ENCODE measurements at regions not wholly inside any gene's neighbourhood (a gene's known extent, or its start where the extent isn't known, plus 50 kb on each side); places are given as distances from the start of the nearest gene placed in this dataset.
"Not testable (repeated sequence)": the region's sequence is repeated elsewhere in the genome, so short reads cannot be mapped to it uniquely, and the experiment has no call there.

DNA sequence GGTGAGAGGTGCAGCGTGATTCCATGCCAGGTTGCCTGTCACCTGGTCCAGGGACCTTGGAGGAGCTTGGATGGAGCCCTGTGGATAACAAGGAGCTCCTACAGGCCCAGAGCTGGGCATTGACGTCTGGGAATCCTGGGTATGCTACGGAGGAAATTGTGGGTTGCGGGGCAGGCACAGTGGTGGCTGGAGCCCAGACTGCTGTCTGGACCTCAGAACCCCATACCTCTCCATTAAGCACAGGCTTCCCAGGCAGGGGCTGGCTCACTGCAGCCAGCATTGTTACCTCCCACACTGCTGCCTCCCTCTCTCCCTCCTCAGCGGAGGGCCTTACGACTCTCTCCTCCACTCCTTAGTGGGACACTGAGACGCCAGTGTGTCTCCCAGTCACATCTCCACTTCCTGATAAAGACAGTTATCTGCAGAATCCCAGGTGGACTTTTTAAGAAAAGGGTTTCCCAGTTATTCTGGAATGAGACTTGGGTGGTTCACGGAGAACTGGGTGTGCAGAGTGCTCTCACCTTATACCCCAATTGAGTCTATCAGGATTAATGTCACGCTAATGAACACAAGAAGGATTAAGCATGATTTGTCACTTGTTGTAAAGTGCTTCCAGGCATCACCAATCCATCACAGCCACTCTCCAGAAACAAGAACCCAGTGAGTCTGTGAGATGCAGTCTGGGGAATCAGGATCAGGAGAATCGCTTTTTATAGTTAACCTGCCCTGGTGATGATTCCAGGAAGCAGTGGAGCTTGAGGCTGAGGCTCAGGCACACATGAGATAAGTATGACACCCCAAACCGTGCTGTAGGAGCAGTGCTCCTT is 309.4 kb downstream of the RPS24 start:
- DNase-seq (ENCODE audit: low read depth), result no peak

DNA sequence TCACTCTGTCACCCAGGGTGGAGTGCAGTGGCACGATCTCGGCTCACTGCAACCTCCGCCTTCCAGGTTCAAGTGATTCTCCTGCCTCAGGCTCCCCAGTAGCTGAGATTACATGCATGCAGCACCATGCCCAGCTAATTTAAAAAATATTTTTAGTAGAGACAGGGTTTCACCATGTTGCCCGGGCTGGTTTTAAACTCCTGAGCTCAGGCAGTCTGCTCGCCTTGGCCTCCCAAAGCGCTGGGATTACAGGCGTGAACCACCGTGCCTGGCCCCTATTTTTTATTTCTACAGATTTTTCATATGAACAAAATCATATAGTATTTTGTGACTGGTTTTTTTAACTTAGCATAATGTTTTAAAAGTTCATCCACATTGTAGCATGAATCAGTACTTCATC is 310.6 kb downstream of the RPS24 start:
- DNase-seq (ENCODE audit: low read depth), result not testable (repeated sequence)

DNA sequence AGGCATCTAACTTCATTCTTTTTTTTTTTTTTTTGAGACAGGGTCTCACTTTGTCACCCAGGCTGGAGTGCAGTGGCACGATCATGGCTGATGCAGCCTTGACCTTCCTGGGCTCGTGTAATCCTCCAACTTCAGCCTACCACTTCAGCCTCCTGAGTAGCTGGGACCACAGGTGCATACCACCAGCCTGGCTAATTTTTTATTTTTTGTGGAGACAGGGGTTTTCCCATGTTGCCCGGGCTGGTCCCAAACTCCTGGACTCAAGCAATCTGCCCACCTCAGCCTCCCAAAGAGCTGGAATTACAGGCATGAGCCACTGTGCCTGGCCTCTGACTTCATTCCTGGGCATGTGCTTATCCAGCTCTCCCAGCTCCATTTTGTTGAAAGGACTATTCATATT is 311.9 kb downstream of the RPS24 start:
- DNase-seq (ENCODE audit: low read depth), result not testable (repeated sequence)

DNA sequence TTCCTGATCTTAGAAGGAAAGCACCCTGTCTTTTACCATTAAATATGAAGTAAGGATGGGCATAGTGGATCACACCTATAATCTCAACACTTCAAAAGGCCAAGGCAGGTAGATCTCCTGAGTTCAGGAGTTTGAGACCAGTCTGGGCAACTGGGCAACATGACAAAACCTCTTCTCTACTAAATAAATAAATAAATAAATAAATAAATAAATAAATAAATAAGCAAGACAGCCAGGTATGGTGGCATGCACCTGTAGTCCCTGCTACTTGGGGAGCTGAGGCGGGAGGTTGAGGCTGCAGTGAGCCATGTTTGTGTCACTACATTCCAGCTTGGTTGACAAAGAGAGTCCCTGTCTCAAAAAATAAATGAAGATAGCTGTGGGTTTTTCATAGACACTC is 313.1 kb downstream of the RPS24 start:
- no peak for DNase-seq (ENCODE audit: low read depth)

DNA sequence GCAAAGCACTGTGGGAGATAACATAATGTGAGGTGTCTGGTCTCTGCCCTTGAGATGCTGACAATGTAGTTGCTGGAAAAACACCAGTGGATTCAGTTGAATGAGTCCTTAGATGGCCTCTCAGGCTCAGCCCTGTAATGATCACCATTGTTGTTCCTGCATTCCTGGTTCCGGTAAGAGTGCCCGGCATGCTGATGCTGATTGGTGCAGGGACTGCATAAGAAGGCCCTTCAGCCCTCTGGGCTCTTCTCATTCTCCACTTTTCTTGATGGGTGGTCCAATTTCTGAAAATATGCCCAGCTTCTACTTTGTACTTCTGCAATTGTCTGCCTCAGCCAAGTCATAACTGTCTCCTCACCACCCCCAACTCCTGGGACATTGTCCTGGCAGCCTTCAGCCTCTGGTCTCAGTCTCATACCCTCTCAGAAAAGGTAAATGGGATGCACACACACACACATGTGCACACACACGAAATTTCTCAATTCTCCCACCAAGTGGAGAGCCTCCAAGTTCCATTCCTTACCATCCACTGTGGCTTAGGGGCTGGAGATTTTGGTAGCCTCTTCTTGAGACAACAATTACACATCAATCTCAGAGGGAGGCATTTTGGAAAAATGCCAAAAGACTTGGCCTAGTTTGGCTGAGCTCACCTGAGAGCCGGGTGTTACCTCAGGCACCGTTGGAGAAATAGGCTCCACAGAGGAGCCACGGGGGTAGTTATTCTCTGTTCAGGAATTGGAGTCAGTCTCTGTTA is 314.9 kb downstream of the RPS24 start:
- no peak for DNase-seq (ENCODE audit: low read depth)

DNA sequence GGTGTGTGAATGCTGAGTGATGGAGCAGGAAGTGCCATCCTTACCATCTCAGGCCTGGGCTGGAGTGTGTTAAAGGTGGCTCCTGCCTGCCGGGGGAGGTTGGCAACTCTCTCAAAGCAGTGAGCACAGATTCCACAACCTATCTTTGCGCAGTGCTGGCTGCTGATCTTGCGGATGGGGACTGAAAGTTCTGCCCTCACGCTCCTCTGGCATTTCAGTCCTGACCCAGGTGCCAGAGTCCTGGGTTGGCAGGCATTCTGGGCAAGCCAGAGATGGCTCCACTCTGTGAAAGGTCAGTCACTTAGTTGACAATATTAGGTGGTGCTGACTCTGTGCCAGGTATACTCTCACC is 315.5 kb downstream of the RPS24 start:
- DNase-seq (ENCODE audit: low read depth), result no peak

DNA sequence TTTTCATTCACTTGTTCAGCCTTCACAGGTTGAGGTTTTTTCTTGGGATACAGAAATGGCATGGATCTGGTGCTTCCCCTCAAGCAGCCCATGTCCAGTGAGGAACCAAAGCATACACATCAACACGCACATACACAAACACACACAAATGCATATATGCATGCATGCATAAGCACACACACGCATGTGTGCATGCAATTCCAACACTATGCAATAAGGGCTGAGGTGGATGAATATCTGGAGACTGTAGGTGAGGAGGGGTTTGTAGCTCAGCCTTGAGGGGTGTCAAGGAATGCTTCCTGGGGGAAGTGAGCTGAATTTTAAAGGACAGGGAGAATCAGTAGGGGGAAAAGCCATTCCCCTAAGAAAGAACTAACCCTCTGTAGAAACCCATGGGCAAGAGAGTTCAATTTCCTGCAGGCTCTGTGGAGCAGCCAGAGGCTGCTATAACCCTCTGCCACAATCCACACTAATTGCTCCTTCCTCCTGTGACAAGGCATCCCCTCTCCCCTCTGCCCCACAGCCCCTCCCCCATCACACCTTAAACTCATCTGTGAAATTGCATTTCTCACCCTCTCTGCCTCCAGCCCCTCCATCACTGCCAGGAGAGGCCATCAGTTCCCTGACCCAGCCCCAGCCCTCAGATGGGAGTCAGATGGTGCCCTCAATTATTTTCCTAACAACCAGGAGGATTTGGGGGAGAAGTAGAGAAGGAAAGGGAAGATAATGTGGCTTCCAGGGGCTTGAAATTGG is 316.4 kb downstream of the RPS24 start:
- DNase-seq (ENCODE audit: low read depth), result no peak

DNA sequence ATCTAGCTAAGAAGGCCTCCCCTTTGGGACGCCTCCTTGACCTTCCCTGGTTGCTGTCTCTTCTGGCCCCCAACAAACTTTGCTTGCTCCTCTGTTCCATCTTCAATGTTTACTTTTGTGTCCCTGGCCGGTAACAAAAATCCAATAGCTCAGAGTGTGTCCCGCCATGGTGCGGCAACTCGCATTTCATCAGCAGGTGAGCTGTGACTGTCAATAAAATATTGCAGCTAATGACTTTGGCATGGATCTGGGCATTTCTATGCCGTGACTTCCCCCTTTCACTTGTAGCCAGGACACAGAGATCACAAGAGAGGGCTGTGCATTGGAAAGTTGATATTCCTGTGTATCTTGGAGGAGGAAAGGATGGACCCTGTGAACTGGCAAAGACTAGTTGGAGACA is 317.6 kb downstream of the RPS24 start:
- no peak for DNase-seq (ENCODE audit: low read depth)

DNA sequence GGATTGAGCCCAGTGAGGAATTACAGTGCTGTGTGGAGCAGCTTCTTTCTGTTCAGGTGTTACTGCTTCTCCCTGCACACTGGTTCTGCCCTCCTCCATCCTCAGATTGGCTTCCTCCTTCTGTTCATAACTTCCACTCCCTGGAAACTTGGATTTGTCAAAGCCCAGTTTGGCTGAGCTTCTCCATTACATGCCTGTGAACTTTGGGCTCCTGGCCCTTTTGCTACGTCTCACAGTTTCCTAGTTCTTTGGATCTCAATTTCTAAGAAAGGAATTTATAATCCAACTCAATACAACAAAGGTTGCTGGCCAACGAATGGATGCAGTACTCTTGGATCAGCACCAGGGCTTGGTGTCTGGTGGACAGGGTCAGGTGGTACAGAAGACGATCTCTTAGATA is 318.1 kb downstream of the RPS24 start:
- DNase-seq (ENCODE audit: low read depth), result no peak

DNA sequence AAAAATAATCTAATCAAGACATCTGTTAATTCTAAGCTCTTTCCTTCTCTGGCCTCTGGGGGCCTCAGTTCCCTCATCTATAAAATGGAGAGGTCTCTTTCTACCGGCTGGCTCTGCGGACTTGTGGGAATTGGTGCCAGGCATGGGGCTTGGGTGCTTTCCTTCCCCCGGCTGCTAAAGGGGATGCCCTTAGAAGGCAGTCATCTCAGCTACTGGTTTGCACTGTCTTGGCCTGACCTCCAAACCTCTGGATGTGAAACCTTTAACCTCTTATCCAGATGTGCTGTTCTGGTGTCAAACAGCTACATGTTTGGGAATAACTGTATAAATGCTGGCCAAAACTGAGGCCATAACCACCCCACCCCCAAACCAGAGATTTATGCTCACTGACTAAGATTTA is 320.0 kb downstream of the RPS24 start:
- DNase-seq (ENCODE audit: low read depth), result no peak

DNA sequence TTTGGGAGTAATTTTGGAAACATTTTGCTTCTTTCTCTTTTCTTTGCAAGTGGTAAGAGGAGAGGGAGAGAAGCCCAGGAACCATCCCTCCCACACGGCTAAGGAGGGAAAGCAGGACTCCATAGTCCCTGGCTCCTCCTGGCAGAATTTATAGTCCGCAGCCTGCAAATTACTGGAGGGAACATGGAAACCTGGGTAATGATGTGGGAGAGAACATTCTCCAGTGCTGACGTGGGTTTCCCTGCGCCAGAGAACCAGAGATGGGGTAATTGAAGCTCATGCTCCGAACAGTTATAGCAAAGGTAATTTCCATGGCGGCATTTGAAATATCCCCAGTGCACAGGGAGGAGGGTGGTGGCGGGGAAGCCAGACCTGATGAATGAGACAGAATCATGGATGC is 320.4 kb downstream of the RPS24 start:
- no peak for DNase-seq (ENCODE audit: low read depth)

DNA sequence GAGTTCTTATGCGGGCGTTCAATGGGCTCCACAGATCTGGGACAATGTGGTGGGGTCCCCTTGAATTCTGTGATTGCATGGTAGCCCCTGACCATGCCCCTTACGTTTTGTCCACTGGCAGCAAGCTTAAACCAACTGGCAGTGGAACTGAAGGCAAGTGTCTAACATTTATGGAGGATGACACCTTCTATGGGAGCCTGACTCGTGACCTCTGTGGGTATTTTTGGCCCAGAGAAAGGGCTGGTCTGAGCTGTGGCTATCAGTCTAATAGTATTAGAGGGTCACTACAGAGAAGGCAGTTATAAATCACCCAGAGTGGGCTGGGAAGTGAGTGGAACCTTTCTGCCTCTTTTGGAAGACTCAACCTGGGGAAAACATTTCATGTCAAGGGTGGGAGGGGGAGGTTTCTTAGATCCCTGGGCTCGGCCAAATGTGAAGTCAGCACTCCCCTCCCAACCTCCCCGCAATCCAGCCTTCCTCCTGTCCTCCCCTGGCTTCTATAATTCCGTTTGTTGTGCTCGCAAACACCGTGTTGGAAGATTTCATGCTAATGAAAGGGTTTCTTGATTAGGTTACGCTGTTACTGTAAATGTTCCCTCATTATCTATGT is 322.7 kb downstream of the RPS24 start:
- DNase-seq (ENCODE audit: low read depth), result no peak

DNA sequence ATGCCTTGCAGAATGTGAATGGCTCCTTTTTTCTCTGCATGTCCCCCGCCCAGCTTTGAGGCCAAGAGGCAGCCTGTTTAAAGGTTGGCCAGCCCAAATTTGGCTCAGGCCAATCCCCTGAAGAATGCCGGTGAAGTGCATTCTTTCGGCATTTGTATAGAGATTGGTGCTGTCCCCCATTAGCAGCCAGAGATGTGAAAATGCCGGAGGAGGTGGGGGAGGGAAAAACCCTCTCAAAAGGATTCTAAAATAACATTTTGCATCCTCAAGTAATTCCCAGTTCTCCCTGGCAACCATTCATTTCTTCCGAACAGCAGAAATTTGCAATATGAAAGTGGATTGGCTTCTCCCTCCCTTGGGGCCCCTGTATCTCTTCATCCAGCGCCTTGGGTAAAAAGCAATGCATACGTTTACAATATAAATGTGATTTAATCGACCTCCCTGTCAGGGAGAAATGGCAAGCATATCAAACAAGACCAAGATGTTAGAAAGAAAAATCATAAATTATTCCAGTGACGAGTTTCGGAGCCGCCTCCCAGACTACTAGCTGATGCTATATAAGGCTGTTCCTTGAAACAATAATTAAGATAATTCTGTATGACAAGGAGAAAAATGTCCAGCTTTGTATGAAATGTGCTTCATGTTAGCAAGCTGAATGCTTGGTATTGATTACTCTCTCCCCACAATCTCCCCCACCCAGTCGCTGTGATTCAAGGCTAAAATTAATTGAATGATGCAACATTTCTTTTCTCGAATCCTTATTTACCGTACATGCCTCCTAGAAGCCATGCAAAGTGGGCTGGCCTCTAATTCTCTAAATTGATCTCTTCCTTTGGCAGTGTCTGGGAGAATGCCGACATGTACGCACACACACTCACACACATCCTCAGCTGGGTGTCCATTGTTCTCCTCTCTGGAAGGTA is 323.7 kb downstream of the RPS24 start:
- no peak for DNase-seq (ENCODE audit: low read depth)

DNA sequence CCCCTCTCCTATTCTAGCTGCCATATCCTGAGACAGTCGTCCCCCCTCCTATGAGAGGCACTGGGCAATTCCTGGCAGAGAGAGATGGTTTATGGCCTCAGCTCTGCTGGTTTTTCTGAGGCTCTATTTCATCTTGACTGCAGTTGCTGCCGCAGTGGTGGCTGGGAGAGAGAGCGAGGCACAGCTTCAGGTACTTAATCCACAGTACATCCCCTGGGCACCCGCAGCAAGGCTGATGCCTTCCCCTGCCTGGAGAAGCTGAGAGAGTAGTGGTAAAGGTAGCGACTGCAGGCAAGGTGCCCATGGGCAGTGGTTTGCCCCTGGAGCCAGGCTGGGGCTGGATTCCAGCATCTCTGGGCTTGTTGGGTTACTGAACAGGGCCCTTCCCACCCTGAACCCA is 324.7 kb downstream of the RPS24 start:
- DNase-seq (ENCODE audit: low read depth), result no peak

DNA sequence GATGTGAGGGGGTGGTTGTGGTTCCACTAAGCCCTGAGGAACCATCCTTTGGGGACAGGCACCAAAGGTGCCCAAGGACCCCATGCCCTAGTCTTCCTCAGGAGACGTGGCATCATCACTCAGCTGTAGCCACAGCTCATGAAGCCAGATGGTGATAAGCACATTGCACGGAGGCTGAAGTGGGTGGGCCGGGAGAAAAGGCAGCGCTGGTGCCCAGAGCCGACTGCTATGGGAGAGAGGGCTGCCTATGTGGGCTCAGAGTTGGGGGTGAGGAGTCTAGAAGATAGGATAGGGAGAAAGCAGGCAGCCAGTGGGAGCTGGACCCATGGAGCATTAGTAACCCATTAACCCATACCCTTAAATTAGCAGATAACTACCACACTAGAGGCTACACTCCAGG is 325.3 kb downstream of the RPS24 start:
- no peak for DNase-seq (ENCODE audit: low read depth)

DNA sequence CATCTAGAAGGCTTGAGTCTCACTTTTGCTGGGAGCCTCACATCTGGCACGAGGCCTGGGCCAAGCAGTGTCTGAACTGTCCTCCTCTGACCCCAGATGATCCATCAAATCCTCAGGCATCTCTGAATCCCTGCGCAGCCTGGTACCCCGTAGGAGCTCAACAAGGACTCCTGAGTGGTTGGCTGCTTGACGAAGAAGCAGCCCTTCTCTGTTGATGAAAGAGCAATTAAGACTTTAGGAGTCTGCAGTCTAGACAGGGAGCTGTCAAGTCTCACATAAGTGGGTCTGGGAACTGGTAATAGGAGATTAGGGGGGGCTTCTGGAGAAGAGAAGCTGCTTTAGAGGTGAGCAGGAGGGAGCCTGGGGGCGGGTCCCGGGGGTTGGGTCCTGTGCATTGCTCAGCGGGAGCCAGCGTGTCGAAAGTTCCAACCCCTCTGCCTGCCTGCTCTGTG is 326.0 kb downstream of the RPS24 start:
- DNase-seq (ENCODE audit: low read depth), result no peak

DNA sequence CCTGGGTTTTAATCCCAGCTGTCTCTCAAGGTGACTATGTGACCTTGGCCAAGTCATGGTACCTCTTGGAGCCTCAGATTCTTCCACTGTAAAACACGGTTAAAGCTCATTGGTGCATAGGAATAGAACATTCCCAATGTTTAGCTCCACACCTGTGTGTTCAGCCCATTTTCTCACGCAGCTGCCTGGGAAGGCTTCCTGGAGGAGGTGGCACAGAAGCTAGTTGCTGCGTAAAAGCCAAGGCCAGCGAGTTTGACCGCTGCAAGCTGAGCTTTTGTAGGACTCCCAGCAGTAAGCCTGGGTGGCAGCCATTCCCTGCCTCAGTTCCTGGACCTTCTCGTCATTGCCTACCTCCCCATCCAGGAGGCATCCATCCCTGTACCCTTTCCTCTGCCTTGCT is 326.6 kb downstream of the RPS24 start:
- DNase-seq (ENCODE audit: low read depth), result no peak

DNA sequence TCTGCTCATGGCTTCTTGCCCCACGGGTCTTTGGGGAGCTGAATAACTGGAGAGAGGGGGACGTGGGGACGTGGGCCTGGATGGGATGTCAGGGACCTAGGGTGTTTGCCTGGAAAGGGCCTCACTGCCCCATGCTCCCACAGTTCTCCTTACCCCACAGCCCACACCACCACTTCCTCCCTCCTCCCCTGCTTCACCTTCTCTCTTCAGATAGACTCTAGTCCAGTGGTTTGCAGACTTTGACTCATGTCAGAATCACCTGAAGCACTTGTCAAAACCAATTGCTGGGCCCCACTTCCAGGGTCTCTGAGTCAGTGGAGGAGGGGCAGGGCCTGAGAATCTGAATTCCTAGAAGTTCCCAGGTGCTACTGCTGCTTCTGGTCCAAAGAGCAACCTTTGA is 327.4 kb downstream of the RPS24 start:
- no peak for DNase-seq (ENCODE audit: low read depth)

DNA sequence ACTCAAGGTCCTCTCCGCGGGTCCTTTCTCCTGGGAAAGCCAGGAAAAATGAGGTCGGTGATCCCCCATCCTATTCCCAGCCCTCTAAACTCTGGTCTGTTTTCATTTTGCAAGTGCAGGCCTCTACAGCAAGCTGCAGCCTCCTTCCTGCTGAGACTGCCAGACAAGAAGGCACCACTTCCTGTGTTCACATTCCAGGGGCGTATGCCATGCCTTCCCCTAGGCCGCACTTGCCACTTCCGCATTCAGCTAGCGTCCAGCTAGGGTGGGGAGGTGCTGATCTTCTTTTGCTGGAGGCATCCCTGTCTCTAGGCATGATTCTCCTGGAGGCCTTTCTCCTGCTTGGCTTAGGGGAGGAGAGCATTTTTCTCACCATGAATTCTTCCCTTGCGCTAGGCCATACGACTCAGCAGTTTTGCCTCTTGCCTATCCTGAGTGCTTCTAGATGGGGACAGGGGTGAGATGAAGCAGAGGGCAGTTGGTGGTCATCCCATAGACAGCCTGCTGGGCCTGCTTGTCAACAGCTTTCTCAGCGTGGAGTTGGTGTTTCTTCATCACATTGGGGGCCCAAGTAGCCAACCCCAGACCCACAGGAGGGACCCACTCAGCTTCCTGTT is 328.9 kb downstream of the RPS24 start:
- no peak for DNase-seq (ENCODE audit: low read depth)

DNA sequence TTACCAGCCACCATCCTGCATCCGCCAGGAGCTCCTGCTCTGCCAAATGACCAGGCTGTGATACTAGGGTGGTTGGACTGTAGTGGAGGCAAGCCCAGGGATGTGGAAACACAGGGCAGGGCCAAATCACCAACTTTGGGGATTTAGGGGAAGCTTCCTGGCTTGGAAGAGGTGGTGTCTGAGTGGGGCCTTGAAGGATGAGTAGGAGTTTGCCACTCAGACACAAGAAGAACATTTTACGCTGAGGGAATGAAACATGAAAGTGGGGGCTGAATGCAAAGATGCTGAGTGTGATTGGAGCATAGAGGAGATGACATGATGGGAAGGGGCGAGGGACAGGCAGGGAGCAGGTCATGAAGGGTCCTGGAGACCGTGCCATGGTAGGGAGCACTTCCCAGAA is 329.5 kb downstream of the RPS24 start:
- DNase-seq (ENCODE audit: low read depth), result no peak

DNA sequence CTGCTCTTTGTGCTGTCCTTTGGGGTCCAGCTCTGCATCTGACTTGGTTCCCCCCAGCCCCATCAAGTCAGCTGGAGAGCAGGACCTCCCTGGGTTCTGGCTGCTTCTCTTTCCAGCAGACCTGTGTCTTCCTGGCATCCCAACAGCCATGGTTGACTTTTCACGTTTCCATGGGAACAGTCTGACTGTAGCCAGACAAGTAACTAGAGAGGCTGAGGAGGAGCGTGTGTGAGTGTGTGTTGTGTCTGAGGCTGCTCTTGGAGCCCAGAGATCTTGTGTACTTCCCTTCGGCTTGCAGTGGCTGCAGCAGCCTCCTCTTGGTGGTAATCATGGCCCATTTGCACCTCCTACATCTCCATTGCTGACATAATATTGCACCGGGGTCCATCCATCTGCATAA is 332.0 kb downstream of the RPS24 start:
- no peak for DNase-seq (ENCODE audit: low read depth)

Measured in stimulated activated CD8-positive, alpha-beta memory T cell treated with anti-CD3 and anti-CD28 coated beads, Interleukin-12 subunit alpha, Interleukin-12 subunit beta, amount 100 ng/mL, for 4 hours (primary cell).